ENCODE measurements at regions not wholly inside any gene's neighbourhood (a gene's known extent, or its start where the extent isn't known, plus 50 kb on each side); places are given as distances from the start of the nearest gene placed in this dataset.

GRCh38 chr2:120910956-120911951 lies 175.6 kb downstream of the GLI2 start:
- no peak for DNase-seq (ENCODE audit: low spot score)
- no peak for TF ChIP-seq CTCF (IDR thresholded peaks at IDR 0.05; ENCODE audit: extremely low read depth, insufficient read depth, missing control alignments)
- in situ Hi-C loops (cut with MboI; ENCODE audit: low pct_unique_long_range_greater_than_20kb, low sequenced_read_pairs, unreplicated experiment) = no loop called here

DNA sequence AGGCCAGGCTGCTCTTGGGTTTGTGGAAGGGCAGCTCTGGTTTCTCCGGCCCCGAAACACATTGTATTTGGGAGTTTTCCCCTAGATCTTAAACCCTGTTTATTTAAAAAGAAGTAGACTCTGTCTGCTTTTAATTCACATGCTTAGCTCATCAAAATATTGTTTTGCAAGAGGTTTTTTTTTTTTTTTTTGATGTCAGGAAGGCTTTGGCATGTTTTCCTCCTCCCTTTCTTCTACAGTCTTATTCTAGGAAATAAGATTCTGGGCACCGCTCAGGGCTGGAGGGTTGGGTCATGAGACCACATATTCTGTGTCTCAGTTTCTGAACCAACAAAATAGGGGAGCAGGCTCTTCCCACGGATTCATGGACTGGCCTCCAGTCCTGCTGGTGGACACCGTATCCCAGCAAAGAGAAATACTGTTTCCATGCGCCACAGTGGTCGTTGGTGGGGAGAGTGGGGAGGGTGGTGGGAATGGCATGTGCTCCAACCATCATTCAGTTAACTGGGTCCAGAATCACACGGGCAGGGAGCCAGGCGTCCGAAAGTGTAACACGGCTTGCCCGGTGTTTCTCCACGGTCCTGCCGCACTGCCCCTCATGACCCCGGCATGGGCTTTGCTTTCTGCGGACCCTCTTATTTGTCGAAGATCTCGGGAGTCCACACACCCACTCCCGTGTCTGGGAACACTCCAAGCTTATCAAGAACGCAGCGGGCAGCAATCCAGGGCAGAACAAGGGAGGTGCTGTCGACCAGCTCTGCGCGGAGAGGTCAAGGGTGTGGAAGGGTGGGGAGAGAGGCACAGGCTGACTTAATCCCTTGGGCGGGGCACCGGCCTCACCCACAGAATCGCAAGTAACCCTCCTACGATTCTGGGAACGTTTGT lies 176.7 kb downstream of the GLI2 start:
- in situ Hi-C loops (cut with MboI; ENCODE audit: low pct_unique_long_range_greater_than_20kb, low sequenced_read_pairs, unreplicated experiment) = no loop called here
- no peak for TF ChIP-seq CTCF (IDR thresholded peaks at IDR 0.05; ENCODE audit: extremely low read depth, insufficient read depth, missing control alignments)
- DNase-seq (ENCODE audit: low spot score) = no peak

DNA sequence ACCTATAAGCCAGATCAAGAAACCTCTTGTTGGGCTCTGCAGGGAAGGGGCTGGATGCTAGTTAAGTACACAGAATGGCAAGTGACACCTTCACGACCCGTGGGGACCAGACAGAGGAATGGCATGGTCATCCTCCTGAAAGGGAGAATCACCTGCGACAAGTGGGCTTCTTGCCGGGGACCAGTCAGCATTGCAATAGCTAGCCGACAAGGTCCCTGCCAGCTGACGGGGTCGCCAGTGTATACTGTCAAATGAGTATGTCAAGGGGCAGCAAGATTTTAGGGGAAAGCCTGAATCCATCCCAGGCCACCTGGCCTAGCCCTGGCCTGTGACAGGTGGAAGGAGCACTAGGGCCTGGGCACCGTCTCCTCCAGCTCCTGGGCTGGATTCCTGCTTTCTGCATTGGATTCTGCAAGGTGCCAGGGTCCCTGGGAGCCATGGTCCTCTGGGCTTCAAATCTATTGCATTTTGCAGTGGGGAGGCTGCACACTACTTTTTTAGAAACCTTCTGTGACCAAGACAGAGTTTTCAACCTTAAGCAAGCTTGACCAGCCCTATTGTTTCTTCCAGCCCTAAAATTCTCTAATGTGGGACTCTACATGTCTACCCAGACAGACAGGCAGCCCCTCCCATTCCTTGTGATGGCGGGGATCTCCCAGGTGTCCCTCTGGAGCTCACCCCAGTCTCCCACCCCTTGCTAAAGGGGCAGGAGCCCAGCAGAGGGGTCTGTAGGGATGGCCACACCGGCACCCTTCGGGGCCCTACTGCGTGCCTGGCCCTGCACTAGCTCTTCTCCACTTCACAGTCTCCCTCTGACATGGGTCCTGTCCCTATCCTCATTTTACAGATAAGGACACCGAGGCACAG lies 178.5 kb downstream of the GLI2 start:
- no peak for TF ChIP-seq CTCF (IDR thresholded peaks at IDR 0.05; ENCODE audit: extremely low read depth, insufficient read depth, missing control alignments)
- DNase-seq (ENCODE audit: low spot score) = no peak
- in situ Hi-C loops (cut with MboI; ENCODE audit: low pct_unique_long_range_greater_than_20kb, low sequenced_read_pairs, unreplicated experiment) = no loop called here

- DNase-seq (ENCODE audit: low spot score) = no peak
- in situ Hi-C loops (cut with MboI; ENCODE audit: low pct_unique_long_range_greater_than_20kb, low sequenced_read_pairs, unreplicated experiment) = no loop called here
- no peak for TF ChIP-seq CTCF (IDR thresholded peaks at IDR 0.05; ENCODE audit: extremely low read depth, insufficient read depth, missing control alignments)
Observed at GRCh38 chr2:120914839-120915521, 179.3 kb downstream of the GLI2 start.

- DNase-seq (ENCODE audit: low spot score) = no peak
- in situ Hi-C loops (cut with MboI; ENCODE audit: low pct_unique_long_range_greater_than_20kb, low sequenced_read_pairs, unreplicated experiment) = no loop called here
- no peak for TF ChIP-seq CTCF (IDR thresholded peaks at IDR 0.05; ENCODE audit: extremely low read depth, insufficient read depth, missing control alignments)
Observed at GRCh38 chr2:120915670-120916069, 180.0 kb downstream of the GLI2 start.
